Type B pancreatic cell (in vitro differentiated cells): ENCODE measurements at regions not wholly inside any gene's neighbourhood (a gene's known extent, or its start where the extent isn't known, plus 50 kb on each side); places are given as distances from the start of the nearest gene placed in this dataset.

ENCODE experiments used
- DNase-seq: peaks from one replicate; pipeline ENCODE4 v3.0.0; 2021; ENCODE audit warnings: mixed read lengths; ENCODE audit not compliant: unreplicated experiment; ENCODE audit errors: extremely low spot score
- H3K27ac Mint-ChIP-seq: 2 replicates; pipeline ENCODE4 v1.8.0; 2021; ENCODE audit warnings: mild to moderate bottlenecking, mixed read lengths
- H3K27me3 Mint-ChIP-seq: 2 replicates; pipeline ENCODE4 v1.8.0; 2021; ENCODE audit warnings: mixed read lengths
- H3K36me3 Mint-ChIP-seq: 2 replicates; pipeline ENCODE4 v1.8.0; 2021; ENCODE audit warnings: mixed read lengths
- H3K4me1 Mint-ChIP-seq: one replicate; pipeline ENCODE4 v1.8.0; 2021; ENCODE audit warnings: mixed read lengths; ENCODE audit not compliant: unreplicated experiment
- H3K4me3 Mint-ChIP-seq: 2 replicates; pipeline ENCODE4 v1.8.0; 2021; ENCODE audit warnings: mild to moderate bottlenecking, mixed read lengths
- H3K9me3 Mint-ChIP-seq: 2 replicates; pipeline ENCODE4 v1.8.0; 2021; ENCODE audit warnings: mixed read lengths
- TF ChIP-seq, protein P1 (sequence below): fragments of 200-600 bp; sonication (generic); conservative IDR thresholded peaks from 2 replicates; pipeline ENCODE4 v1.5.0; 2021; ENCODE audit warnings: antibody characterized with exemption, mild to moderate bottlenecking

- DNase-seq = no peak
- Mint-ChIP-seq H3K4me1 (no peaks in the 10 kb centered on the region), H3K36me3 (no peaks in the 10 kb centered on the region), H3K9me3 (no peaks in the 10 kb centered on the region), H3K4me3 (no peak overlapping the region), H3K27me3 (peaks cover 20% of the 10 kb centered on the region), H3K27ac (no peak overlapping the region)
- TF ChIP-seq, protein P1, sequence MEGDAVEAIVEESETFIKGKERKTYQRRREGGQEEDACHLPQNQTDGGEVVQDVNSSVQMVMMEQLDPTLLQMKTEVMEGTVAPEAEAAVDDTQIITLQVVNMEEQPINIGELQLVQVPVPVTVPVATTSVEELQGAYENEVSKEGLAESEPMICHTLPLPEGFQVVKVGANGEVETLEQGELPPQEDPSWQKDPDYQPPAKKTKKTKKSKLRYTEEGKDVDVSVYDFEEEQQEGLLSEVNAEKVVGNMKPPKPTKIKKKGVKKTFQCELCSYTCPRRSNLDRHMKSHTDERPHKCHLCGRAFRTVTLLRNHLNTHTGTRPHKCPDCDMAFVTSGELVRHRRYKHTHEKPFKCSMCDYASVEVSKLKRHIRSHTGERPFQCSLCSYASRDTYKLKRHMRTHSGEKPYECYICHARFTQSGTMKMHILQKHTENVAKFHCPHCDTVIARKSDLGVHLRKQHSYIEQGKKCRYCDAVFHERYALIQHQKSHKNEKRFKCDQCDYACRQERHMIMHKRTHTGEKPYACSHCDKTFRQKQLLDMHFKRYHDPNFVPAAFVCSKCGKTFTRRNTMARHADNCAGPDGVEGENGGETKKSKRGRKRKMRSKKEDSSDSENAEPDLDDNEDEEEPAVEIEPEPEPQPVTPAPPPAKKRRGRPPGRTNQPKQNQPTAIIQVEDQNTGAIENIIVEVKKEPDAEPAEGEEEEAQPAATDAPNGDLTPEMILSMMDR = no peak
Measured at GRCh38 chr1:93022580-93022979, 56.5 kb upstream of the MTF2 start.

GRCh38 chr1:93023281-93023680, 55.8 kb upstream of the MTF2 start:
- DNase-seq = no peak
- Mint-ChIP-seq H3K27ac (no peak overlapping the region), H3K4me1 (no peaks in the 10 kb centered on the region), H3K36me3 (no peaks in the 10 kb centered on the region), H3K9me3 (no peaks in the 10 kb centered on the region), H3K4me3 (no peak overlapping the region), H3K27me3 (peaks cover 25% of the 10 kb centered on the region)
- TF ChIP-seq, protein P1 = no peak

- TF ChIP-seq, protein P1 = no peak
- no peak for DNase-seq
- Mint-ChIP-seq H3K4me3 (no peak overlapping the region), H3K27me3 (peaks cover 16% of the 10 kb centered on the region), H3K9me3 (no peaks in the 10 kb centered on the region), H3K4me1 (no peaks in the 10 kb centered on the region), H3K27ac (no peak overlapping the region), H3K36me3 (no peaks in the 10 kb centered on the region)
Measured at GRCh38 chr1:93025572-93025971, 53.5 kb upstream of the MTF2 start.

- no peak for DNase-seq
- Mint-ChIP-seq H3K9me3 (no peaks in the 10 kb centered on the region), H3K27ac (no peak overlapping the region), H3K27me3 (peaks cover 16% of the 10 kb centered on the region), H3K36me3 (no peaks in the 10 kb centered on the region), H3K4me1 (no peaks in the 10 kb centered on the region), H3K4me3 (no peak overlapping the region)
- TF ChIP-seq, protein P1 = no peak
Measured at GRCh38 chr1:93028542-93028941, 50.5 kb upstream of the MTF2 start.
